OCI-LY7 (cell line): ENCODE measurements at regions not wholly inside any gene's neighbourhood (a gene's known extent, or its start where the extent isn't known, plus 50 kb on each side); places are given as distances from the start of the nearest gene placed in this dataset.

Source experiments
- CTCF ChIP-seq: fragments of 200-600 bp; sonication (generic); conservative IDR thresholded peaks from 2 replicates; pipeline ENCODE4 v1.5.1; 2014; ENCODE audit warnings: mild to moderate bottlenecking, antibody characterized with exemption, low read length, moderate library complexity, mixed read lengths
- EZH2phosphoT487 ChIP-seq: fragments of 200-600 bp; sonication (generic); IDR thresholded peaks from 2 replicates; pipeline ENCODE4 v1.6.1; 2018; ENCODE audit warnings: low read depth, borderline replicate concordance, mild to moderate bottlenecking, mixed run types, antibody characterized with exemption, low read length, moderate library complexity, mixed read lengths

GRCh38 chr1:114032271-114033215 is 53.3 kb downstream of the OLFML3 start:
- TF ChIP-seq CTCF: no peak
- no peak for TF ChIP-seq EZH2phosphoT487
